ENCODE measurements at regions not wholly inside any gene's neighbourhood (a gene's known extent, or its start where the extent isn't known, plus 50 kb on each side); places are given as distances from the start of the nearest gene placed in this dataset.
"Not testable (repeated sequence)": the region's sequence is repeated elsewhere in the genome, so short reads cannot be mapped to it uniquely, and the experiment has no call there.

- no peak for DNase-seq
These were observed 1479.5 kb upstream of the PCDH7 start for GRCh38 chr4:29240641-29241040.

- no peak for DNase-seq
These were observed 1477.1 kb upstream of the PCDH7 start for GRCh38 chr4:29243054-29243453.

GRCh38 chr4:29243851-29244250 is 1476.3 kb upstream of the PCDH7 start:
- DNase-seq, result no peak

GRCh38 chr4:29259556-29259955 is 1460.6 kb upstream of the PCDH7 start:
- no peak for DNase-seq

GRCh38 chr4:29262986-29263385 is 1457.2 kb upstream of the PCDH7 start:
- DNase-seq, result no peak

DNA sequence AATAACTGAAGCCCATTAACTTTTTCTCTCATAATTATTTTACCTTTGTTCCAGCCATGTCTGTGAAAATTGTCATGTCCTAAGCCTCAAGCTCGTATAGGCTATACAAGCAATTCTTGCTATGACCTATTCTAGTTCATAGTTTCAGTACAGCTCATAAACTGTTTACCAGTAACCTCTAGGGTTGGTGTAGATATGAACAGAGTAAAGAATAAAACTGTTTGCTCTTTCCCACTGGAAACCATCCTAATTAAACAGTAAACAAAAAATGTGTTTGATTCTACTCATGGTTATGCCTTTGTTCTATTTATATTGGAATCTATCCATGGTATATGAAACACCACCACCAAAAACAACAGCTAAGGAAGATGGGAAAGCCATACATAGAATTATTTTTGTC is 1444.0 kb upstream of the PCDH7 start:
- no peak for DNase-seq

DNA sequence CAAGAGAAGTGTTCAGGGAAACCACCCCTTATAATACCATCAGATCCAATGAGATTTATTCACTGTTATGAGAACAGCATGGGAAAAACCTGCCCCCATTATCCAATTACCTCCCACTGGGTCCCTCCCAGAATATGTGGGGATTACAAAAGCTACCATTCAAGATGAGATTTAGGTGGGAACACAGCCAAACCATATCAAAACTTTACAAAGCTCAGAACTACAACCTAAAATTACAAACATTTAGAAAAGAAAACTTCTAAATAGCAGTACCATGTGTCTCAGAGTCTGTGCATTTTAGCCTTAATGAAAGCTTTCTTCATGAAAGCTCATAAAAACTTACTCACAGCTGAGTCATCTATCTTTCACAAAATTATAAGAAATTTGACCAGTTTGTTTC is 1442.8 kb upstream of the PCDH7 start:
- peak; percentile 32 for DNase-seq

- DNase-seq, result peak; percentile 42
These were observed 1441.6 kb upstream of the PCDH7 start for GRCh38 chr4:29278585-29278984.

- no peak for DNase-seq
These were observed 1431.1 kb upstream of the PCDH7 start for GRCh38 chr4:29289118-29289517.

DNA sequence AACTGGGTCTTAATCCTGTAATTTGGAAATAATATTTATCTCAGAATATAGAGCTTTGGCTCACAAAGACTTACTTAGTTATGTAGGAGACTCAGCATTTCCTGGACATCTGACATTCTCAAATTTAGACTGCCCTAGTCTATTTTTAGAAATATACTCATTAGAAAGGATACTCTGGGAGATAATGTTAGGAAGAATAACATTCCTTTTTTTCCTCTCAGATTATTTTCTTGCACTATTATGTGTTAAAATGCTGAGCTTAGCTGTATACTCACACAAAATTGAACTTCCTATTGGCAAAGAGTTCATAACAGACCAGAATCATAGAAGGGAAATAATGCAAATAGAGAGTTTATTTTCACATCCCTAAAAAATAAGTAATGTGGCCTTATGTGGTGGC is 1424.9 kb upstream of the PCDH7 start:
- no peak for DNase-seq

- no peak for DNase-seq
These were observed 1415.6 kb upstream of the PCDH7 start for GRCh38 chr4:29304595-29304994.

DNA sequence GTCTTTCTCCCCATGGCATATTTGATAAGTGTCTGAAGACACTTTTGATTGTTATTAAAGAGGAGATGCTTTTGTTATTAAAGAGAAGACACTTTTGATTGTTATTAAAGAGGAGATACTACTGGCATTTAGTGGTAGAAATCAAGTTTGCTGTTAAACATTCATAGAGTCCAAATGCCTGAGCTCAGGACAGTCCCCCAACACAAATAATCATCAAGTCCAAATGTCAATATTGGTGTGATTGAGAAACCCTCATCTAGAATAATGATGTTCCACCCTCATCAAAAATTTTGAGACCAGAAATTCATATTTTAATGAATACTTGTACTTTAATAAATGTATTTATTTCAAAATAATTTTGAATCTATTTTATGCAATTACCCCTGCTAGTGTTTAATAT is 1412.9 kb upstream of the PCDH7 start:
- no peak for DNase-seq

DNA sequence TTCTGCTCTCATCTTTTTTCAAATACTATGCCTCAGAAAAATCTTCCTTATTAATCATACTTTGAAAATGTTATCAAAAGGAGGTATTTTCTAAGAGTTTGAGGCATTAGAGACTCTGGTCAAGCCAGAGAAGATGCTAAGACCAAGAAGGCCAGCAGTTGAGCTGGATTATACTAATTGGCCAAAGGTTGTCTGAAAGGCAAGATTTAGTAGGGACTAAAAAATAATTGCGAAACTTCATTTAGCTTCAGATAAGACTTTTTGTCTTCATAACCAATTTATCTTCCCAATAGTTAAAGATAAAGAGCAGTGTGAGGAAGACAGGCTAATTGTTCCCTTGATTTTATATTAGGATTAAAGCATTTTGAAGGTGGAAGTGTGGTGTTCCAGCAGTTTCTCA is 1412.4 kb upstream of the PCDH7 start:
- no peak for DNase-seq

- DNase-seq, result peak; percentile 61
These were observed 1411.1 kb upstream of the PCDH7 start for GRCh38 chr4:29309050-29309449.

DNA sequence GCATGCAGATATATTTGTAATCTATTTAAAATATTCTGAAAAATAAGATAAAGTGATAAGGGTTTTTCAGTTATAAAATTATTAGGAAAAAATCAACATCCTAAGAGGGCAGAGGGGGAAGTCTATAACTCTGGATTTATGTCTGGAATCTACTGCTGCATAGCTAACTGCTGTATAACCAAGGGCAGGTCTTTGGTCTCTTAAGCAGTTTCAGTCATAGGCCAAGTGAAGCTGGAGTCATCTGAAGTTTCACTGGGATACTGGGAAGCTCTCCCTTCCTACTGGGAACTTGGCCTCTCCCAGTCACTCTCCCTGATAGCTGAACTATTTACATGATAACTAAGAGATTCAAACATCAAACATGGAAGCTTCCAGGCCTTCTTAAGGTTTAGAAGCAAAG is 1409.9 kb upstream of the PCDH7 start:
- DNase-seq, result peak; percentile 1

DNA sequence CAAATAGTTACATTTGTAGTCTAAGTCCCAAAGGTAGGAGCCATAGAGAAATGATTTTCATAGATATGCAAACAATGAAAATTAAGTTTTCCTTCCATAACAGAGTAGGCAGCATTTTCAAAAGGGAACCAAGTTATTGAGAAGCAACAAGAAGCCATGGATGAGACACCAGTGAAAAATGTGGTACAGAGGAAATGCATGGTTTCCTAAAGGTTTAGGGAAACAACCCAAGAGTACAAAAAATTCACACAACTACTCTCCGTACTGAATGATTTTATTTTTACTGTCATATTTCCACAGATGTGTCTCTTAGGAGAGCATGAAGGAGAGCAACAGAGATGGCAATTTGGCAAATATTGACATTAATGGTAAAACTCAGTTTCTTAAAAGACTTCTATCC is 1408.9 kb upstream of the PCDH7 start:
- DNase-seq, result peak; percentile 23

- no peak for DNase-seq
These were observed 1400.4 kb upstream of the PCDH7 start for GRCh38 chr4:29319663-29320340.

DNA sequence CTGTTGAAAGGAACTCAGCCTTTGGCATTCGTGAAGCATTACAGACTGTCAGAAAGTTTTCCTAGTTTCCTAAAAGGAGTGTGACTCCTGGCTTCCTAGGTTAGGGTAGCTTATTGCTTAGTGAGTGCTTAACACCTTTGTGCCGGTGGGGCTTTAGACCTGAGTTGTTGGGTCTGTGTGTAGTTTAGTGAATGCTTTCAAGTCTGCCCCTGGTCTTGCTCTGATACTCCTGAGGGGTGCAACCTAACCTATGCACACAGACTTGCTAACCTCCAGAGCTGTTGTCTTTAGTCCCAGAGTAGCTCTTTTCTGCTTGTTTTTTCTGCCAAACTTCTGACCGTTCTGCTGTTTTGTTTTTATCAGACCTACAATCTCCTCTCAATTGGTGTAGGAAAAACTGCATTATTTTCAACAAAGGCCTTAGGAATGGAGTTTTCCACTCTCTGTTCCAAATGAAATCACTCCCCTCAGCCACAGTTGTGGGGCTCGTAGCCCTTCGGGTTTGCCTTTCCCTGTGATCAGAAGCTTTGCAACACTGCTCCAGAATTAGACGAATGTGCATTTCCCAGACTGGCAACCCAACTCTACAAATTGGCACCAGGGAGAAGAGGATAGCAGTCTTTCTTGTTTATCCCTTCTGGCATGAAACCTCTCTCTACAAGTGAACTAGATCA is 1399.1 kb upstream of the PCDH7 start:
- DNase-seq, result no peak

DNA sequence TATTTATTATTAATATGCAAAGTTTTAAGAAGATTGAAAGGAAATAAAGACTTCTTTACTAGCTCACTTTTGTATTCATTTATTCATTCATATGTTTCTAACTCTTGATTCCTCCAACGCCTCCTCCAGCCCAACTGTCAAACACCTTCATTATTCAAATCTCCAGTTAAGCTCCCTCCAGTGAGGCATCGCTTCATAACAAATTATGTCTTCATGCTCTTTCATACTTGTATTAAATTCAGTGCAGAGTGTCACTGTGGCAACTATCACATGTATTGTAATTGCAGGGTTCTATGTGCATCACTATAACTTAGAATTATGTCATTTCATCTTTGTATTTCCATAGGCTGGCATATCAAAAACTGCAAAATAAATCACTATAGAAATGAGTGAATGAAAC is 1394.2 kb upstream of the PCDH7 start:
- DNase-seq, result no peak

GRCh38 chr4:29326816-29327215 is 1393.4 kb upstream of the PCDH7 start:
- no peak for DNase-seq

DNA sequence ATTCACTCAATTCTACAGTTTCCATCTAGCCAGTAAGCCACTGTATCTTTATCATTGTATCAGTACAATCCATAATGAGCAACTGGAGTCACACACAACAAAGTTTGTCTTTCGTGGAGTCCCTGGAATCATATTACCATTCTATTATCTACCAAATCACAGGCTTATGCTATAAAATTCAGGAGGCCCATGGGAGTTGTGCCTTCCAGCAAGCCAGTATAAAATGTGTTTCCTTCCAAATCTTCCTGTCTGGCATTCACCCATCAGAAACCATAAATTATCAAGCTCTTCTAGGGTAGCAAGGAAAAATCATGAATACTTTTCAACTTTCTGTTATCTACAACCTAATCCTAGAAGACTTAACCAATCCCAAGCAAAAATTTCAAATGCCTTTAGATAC is 1383.3 kb upstream of the PCDH7 start:
- peak; percentile 26 for DNase-seq

DNA sequence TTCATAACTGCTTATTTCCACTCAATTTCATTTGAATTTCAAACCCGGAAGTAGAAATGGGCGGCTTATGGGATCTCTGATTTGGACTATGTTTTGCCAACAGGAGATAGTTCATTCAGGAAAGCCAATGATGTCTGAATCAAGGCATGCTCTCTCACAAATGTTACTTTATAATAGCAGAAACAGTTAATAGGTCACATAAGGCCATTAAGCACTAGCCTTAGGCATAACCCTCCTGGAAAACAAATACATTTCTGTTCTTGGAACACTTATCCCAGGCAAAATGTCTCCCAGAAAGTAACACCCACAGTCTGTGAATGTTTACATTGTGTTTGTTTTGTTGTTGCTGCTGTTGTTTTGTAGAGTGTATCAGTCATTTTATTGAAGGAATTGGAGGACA is 1347.2 kb upstream of the PCDH7 start:
- no peak for DNase-seq

DNA sequence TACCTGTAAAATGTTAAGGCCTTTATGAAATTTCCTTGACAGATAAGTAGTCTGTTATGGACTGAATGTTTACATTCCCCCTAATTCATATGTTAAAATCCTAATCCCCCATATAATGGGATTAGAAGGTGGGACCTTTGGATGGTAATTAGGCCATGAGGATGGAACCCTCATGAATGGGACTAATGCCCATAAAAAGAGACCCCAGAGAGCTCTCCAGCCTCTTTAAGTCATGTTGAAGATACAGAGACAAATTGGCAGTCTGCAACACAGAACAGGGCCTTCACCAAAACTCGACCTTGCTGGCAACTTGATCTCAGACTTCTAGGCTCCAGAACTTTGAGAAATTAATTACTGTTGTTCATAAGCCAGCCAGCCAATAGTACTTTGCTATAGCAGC is 1344.5 kb upstream of the PCDH7 start:
- DNase-seq, result no peak

- not testable (repeated sequence) for DNase-seq
These were observed 1341.9 kb upstream of the PCDH7 start for GRCh38 chr4:29378237-29378636.

DNA sequence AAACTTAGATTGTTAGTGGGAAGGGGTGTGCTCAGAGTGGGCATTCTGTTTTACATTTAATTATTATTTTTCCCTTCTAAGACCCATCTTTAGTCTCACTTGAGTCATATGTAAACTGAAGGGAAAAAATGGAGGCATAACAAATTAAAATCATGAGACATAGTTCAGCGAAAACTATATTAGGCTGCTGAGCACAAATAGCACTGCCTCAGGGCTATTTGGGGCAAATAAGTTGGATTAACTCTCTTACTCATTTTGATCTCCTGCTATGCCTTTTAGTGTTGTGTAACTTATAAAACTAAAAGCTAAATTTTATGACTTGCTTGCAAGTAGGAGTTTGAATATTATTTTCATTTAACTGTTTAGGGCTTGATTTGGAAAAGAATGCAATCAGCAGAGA is 1329.2 kb upstream of the PCDH7 start:
- DNase-seq, result no peak
